Neural progenitor cell (in vitro differentiated cells): ENCODE measurements at regions not wholly inside any gene's neighbourhood (a gene's known extent, or its start where the extent isn't known, plus 50 kb on each side); places are given as distances from the start of the nearest gene placed in this dataset.

Source experiments
- DNase-seq: peaks from one replicate; pipeline ENCODE4 v3.0.0-alpha.2; 2016; ENCODE audit warnings: low spot score
- H2AFZ ChIP-seq: fragments of 200-600 bp; sonication (generic); replicated peaks from 2 replicates; pipeline ENCODE4 v1.6.1; 2016; ENCODE audit warnings: antibody characterized with exemption
- H3F3A ChIP-seq: fragments of 200-600 bp; sonication (generic); 2 replicates; pipeline ENCODE4 v1.6.1; 2016; ENCODE audit warnings: antibody characterized with exemption, low read depth
- H3K27ac ChIP-seq: fragments of 200-600 bp; sonication (generic); 2 replicates; pipeline ENCODE4 v1.5.1; 2016; ENCODE audit warnings: mild to moderate bottlenecking
- H3K27me3 ChIP-seq: fragments of 200-600 bp; sonication (generic); 2 replicates; pipeline ENCODE4 v1.6.1; 2016; ENCODE audit warnings: mild to moderate bottlenecking, moderate library complexity
- H3K36me3 ChIP-seq: fragments of 200-600 bp; sonication (generic); 2 replicates; pipeline ENCODE4 v1.5.1; 2016
- H3K4me1 ChIP-seq: fragments of 200-600 bp; sonication (generic); 2 replicates; pipeline ENCODE4 v1.6.1; 2016; ENCODE audit warnings: mixed run types
- H3K4me2 ChIP-seq: fragments of 200-600 bp; sonication (generic); 2 replicates; pipeline ENCODE4 v1.6.1; 2016
- H3K4me3 ChIP-seq: fragments of 200-600 bp; sonication (generic); 2 replicates; pipeline ENCODE4 v1.5.1; 2016
- H3K79me2 ChIP-seq: fragments of 200-600 bp; sonication (generic); 2 replicates; pipeline ENCODE4 v1.6.1; 2016; ENCODE audit warnings: low read depth
- H3K9ac ChIP-seq: fragments of 200-600 bp; sonication (generic); 2 replicates; pipeline ENCODE4 v1.6.1; 2016
- H3K9me3 ChIP-seq: fragments of 200-600 bp; sonication (generic); 2 replicates; pipeline ENCODE4 v1.5.1; 2016; ENCODE audit warnings: low read depth
- H4K20me1 ChIP-seq: fragments of 200-600 bp; sonication (generic); 2 replicates; pipeline ENCODE4 v1.6.1; 2016; ENCODE audit warnings: low read depth
- H3K27ac Mint-ChIP-seq: 3 replicates; pipeline ENCODE4 v1.8.0; 2021; ENCODE audit warnings: mixed read lengths
- H3K27me3 Mint-ChIP-seq: 2 replicates; pipeline ENCODE4 v1.8.0; 2022; ENCODE audit warnings: low read depth, mild to moderate bottlenecking, inconsistent platforms, moderate library complexity, mixed read lengths; ENCODE audit not compliant: insufficient read depth
- H3K36me3 Mint-ChIP-seq: 3 replicates; pipeline ENCODE4 v1.8.0; 2021; ENCODE audit warnings: mixed read lengths
- H3K4me1 Mint-ChIP-seq: 3 replicates; pipeline ENCODE4 v1.8.0; 2021; ENCODE audit warnings: mixed read lengths
- H3K4me3 Mint-ChIP-seq: 3 replicates; pipeline ENCODE4 v1.8.0; 2021; ENCODE audit warnings: mild to moderate bottlenecking, moderate library complexity, mixed read lengths
- H3K9me3 Mint-ChIP-seq: 3 replicates; pipeline ENCODE4 v1.8.0; 2020; ENCODE audit warnings: mixed read lengths
- EZH2 ChIP-seq: fragments of 200-600 bp; sonication (generic); IDR thresholded peaks from 2 replicates; pipeline ENCODE4 v1.6.1; 2017; ENCODE audit warnings: antibody characterized with exemption, mild to moderate bottlenecking, moderate library complexity
- EZH2phosphoT487 ChIP-seq: fragments of 200-600 bp; sonication (generic); IDR thresholded peaks from 2 replicates; pipeline ENCODE4 v1.6.1; 2017; ENCODE audit warnings: antibody characterized with exemption
- TF ChIP-seq, protein P1 (sequence below): fragments of 200-600 bp; sonication (generic); IDR thresholded peaks from 2 replicates; pipeline ENCODE4 v1.5.1; 2017; ENCODE audit warnings: antibody characterized with exemption, mild to moderate bottlenecking

DNA sequence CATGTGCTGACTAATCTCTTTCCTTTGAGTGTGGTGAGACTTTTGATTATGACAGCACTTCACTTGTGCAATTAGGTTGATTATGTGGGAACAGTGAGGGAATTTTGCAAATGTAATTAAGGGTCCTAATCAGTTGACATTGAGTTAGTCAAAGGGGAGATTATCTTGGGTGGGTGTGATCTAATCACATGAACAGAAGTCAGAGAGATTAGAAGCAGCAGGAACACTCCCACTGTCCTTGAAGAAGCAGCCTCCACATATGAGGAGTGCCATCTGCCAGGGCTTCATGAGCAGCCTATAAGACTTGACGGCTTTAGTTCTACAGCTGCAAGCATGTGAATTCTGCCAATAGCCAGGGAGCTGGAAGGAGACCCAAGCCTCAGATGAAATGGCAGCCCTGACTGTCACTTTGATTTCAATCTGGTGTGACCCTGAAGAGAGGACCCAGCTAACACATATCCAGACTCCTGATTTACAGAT is 89.4 kb upstream of the APCDD1 start:
- no peak overlapping the region for H3K9ac ChIP-seq
- no peaks in the 10 kb centered on the region for H4K20me1 ChIP-seq
- H3K4me1 Mint-ChIP-seq: peaks cover 9% of the 10 kb centered on the region
- H2AFZ ChIP-seq: no peak overlapping the region
- H3K9me3 Mint-ChIP-seq: peaks cover 36% of the 10 kb centered on the region
- no peaks in the 10 kb centered on the region for H3F3A ChIP-seq
- DNase-seq: no peak
- H3K27me3 Mint-ChIP-seq: peaks cover 11% of the 10 kb centered on the region
- no peaks in the 10 kb centered on the region for H3K9me3 ChIP-seq
- peaks cover 12% of the 10 kb centered on the region for H3K4me1 ChIP-seq
- H3K27me3 ChIP-seq: no peaks in the 10 kb centered on the region
- H3K36me3 Mint-ChIP-seq: peaks cover 7% of the 10 kb centered on the region
- no peak overlapping the region for H3K27ac Mint-ChIP-seq
- H3K4me2 ChIP-seq: no peak overlapping the region
- H3K79me2 ChIP-seq: no peaks in the 10 kb centered on the region
- TF ChIP-seq EZH2phosphoT487 (no peak), EZH2 (no peak)
- TF ChIP-seq, protein P1, sequence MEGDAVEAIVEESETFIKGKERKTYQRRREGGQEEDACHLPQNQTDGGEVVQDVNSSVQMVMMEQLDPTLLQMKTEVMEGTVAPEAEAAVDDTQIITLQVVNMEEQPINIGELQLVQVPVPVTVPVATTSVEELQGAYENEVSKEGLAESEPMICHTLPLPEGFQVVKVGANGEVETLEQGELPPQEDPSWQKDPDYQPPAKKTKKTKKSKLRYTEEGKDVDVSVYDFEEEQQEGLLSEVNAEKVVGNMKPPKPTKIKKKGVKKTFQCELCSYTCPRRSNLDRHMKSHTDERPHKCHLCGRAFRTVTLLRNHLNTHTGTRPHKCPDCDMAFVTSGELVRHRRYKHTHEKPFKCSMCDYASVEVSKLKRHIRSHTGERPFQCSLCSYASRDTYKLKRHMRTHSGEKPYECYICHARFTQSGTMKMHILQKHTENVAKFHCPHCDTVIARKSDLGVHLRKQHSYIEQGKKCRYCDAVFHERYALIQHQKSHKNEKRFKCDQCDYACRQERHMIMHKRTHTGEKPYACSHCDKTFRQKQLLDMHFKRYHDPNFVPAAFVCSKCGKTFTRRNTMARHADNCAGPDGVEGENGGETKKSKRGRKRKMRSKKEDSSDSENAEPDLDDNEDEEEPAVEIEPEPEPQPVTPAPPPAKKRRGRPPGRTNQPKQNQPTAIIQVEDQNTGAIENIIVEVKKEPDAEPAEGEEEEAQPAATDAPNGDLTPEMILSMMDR: no peak
- no peak overlapping the region for H3K4me3 Mint-ChIP-seq
- H3K36me3 ChIP-seq: no peaks in the 10 kb centered on the region
- no peak overlapping the region for H3K4me3 ChIP-seq
- H3K27ac ChIP-seq: no peak overlapping the region

DNA sequence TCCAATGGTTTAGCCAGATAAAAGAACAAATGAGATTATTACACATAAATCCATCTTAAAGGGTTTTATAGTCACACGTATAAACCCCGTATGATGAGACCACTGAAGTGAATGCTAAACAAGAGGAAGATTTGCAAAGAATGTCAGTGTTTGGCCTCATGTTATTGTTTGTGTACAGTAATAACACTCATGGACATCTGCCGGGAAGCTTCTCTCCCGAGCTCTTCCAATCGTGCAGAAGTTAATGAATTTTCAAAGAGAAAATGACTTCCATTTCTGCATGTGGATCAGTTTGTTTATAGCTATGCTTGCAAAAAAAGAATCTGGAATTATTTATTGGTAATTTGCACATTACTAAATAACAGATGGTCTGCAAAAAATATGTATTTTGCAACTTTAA is 88.5 kb upstream of the APCDD1 start:
- peaks cover 7% of the 10 kb centered on the region for H3K36me3 Mint-ChIP-seq

DNA sequence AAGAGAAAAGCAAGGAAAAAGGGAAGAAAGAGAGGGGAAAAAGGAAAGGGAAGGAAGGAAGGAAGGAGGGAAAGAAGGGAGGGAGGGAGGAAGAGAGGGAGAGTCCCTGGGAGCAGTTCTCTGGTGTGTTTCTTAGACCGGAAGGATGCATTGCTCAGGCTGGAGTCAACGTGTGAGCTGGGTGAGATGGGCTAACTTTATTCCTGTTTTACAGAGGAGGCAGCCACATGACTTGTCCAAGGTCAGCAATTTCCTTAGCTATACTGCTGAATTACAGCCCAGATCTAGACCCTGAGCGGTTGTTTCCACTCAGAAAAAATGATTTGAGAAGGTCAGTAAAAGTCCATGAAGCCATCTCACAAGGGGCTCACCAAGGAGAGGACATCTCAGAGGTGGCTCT is 86.6 kb upstream of the APCDD1 start:
- peak overlapping the region; percentile 61 for H3K27ac Mint-ChIP-seq
- peaks cover 27% of the 10 kb centered on the region for H3K9me3 Mint-ChIP-seq
- peaks cover 23% of the 10 kb centered on the region for H3K4me1 Mint-ChIP-seq
- no peaks in the 10 kb centered on the region for H4K20me1 ChIP-seq
- H3K4me3 Mint-ChIP-seq: no peak overlapping the region
- H3K4me3 ChIP-seq: no peak overlapping the region
- no peaks in the 10 kb centered on the region for H3K79me2 ChIP-seq
- no peaks in the 10 kb centered on the region for H3K27me3 ChIP-seq
- TF ChIP-seq EZH2 (no peak), EZH2phosphoT487 (no peak)
- TF ChIP-seq, protein P1: no peak
- H3K36me3 Mint-ChIP-seq: peaks cover 3% of the 10 kb centered on the region
- H3K4me1 ChIP-seq: peaks cover 15% of the 10 kb centered on the region
- no peaks in the 10 kb centered on the region for H3K9me3 ChIP-seq
- H2AFZ ChIP-seq: no peak overlapping the region
- H3K4me2 ChIP-seq: no peak overlapping the region
- DNase-seq: no peak
- H3K36me3 ChIP-seq: no peaks in the 10 kb centered on the region
- H3K27me3 Mint-ChIP-seq: peaks cover 9% of the 10 kb centered on the region
- H3K27ac ChIP-seq: no peak overlapping the region
- H3K9ac ChIP-seq: no peak overlapping the region
- no peaks in the 10 kb centered on the region for H3F3A ChIP-seq

More for the DNA sequence above, 88.5 kb upstream of the APCDD1 start:
- H3K27me3 ChIP-seq: no peaks in the 10 kb centered on the region
- Mint-ChIP-seq H3K27me3 (peaks cover 11% of the 10 kb centered on the region), H3K27ac (no peak overlapping the region), H3K9me3 (peaks cover 36% of the 10 kb centered on the region), H3K4me1 (peaks cover 14% of the 10 kb centered on the region), H3K4me3 (no peak overlapping the region)
- H3K36me3 ChIP-seq: no peaks in the 10 kb centered on the region
- no peak overlapping the region for H3K27ac ChIP-seq
- no peak for DNase-seq
- no peaks in the 10 kb centered on the region for H3F3A ChIP-seq
- H2AFZ ChIP-seq: no peak overlapping the region
- H3K9me3 ChIP-seq: no peaks in the 10 kb centered on the region
- H3K4me3 ChIP-seq: no peak overlapping the region
- no peaks in the 10 kb centered on the region for H3K79me2 ChIP-seq
- no peaks in the 10 kb centered on the region for H4K20me1 ChIP-seq
- no peak overlapping the region for H3K4me2 ChIP-seq
- H3K4me1 ChIP-seq: peaks cover 15% of the 10 kb centered on the region
- no peak for TF ChIP-seq EZH2phosphoT487
- no peak for TF ChIP-seq EZH2
- TF ChIP-seq, protein P1: no peak
- H3K9ac ChIP-seq: no peak overlapping the region
